GM10248 (cell line): ENCODE measurements at regions not wholly inside any gene's neighbourhood (a gene's known extent, or its start where the extent isn't known, plus 50 kb on each side); places are given as distances from the start of the nearest gene placed in this dataset.

Experiments
- CTCF ChIA-PET: fragments of 300-600 bp; sonication (Branson Sonifier 250); formaldehyde crosslinking; extraction: SDS; loops from one replicate; lab custom pipeline; 2021; ENCODE audit warnings: antibody characterized with exemption; lab: Yijun Ruan, JAX
- POLR2A ChIA-PET: fragments of 350-650 bp; sonication (Branson Sonifier 250); formaldehyde crosslinking; extraction: SDS; loops from one replicate; lab custom pipeline; 2020; ENCODE audit warnings: antibody characterized with exemption; lab: Yijun Ruan, JAX
- DNase-seq: peaks from one replicate; pipeline ENCODE4 v3.0.0; 2012; ENCODE audit errors: extremely low spot score
- CTCF ChIP-seq: IDR thresholded peaks from 2 replicates; pipeline ENCODE4 v1.5.1; 2012; ENCODE audit warnings: mild to moderate bottlenecking, low read depth; ENCODE audit errors: extremely low read depth, missing control alignments, control extremely low read depth

DNA sequence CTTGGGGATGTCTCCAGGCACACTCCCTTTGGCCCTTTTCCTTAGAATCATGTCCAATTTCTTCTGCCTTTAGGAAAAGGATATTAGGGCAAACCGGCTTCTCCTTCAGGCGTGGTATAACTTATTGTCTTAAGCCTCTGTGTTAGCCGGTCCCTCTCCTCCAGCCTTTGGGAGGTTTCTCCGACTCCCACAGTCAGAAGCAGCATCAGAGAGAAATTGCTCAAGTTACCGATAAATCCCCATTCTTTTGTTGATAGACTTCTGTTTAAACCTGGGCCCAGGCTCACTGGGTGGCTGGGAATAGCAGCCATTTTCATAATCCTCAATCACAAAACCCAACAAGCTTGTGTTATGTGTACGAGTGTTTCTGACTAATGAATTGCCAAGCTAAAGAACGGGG lies 85.4 kb upstream of the KAZN start:
- DNase-seq, result no peak
- TF ChIP-seq CTCF, result no peak
- CTCF ChIA-PET, result no interaction called here
- POLR2A ChIA-PET, result no interaction called here

DNA sequence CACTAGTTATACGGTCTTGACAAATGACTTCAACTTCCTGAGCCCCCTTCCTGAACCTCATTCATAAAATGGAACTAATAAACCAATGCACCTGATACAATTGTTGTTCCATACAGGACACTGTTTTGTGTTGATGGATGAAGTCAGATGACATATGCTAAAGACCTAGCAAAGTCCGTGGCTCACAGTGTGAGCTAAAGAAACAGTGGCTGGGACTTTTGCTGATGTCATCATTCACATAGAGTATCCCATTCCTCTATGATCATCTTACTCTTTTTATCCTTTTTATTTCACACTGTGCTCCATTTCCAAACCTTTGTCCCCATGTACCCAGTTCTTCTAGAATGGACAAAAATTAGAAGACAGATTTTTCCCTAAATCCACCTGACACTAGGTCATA lies 83.7 kb upstream of the KAZN start:
- no peak for TF ChIP-seq CTCF
- no peak for DNase-seq
- ChIA-PET CTCF (no interaction called here), POLR2A (no interaction called here)

- ChIA-PET POLR2A (interaction anchor here (0.7 kb wide), 1 partner anchor 143 kb away, joined by 6 read pairs; no protein-coding TSS in a partner anchor), CTCF (interaction anchor here (0.8 kb wide), 1 partner anchor 18 kb away, joined by 3 read pairs; no protein-coding TSS in a partner anchor)
- peak; percentile 19 for DNase-seq
- no peak for TF ChIP-seq CTCF
Observed at GRCh38 chr1:14516974-14517840, 81.3 kb upstream of the KAZN start.

DNA sequence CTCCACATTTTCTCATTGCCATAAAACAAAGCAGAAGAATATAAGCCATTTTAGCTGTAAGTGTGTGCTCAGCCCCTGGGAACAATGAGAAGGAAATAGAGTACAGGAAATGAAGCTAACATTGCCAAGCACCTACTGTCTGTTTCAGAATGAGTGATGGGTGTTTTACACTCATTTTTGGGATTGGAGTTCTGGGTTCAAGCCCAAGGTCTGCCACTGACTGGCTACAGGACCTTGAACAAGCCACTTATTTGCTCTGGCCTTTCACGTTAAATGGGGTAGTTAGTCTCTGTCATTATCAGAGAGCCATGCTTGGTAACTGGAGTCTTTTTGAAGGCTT lies 80.7 kb upstream of the KAZN start:
- DNase-seq, result no peak
- ChIA-PET POLR2A (interaction anchor here (0.7 kb wide), 1 partner anchor 143 kb away, joined by 6 read pairs; no protein-coding TSS in a partner anchor), CTCF (no interaction called here)
- TF ChIP-seq CTCF, result no peak

DNA sequence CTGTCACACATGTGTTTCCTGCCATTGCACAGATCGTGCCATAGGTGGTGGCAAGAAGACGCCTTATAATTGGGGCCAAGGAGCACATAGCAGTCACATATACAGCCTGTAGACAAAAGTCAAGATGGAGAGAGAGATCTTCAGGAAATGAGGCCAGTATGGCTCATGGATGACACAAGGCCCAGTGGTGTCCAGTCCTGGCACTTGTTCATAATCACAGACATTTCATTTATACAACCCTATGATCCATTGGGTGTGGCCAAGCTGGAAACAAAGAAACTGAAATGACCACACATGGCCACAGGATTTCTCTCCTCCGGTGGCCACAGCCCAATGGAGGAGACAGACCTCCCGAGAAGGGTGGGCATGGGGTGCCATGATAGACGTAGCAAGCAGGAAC lies 78.5 kb upstream of the KAZN start:
- ChIA-PET CTCF (interaction anchor here (1.2 kb wide), 1 partner anchor 9 kb away, joined by 6 read pairs; no protein-coding TSS in a partner anchor), POLR2A (no interaction called here)
- TF ChIP-seq CTCF, result no peak
- DNase-seq, result no peak

DNA sequence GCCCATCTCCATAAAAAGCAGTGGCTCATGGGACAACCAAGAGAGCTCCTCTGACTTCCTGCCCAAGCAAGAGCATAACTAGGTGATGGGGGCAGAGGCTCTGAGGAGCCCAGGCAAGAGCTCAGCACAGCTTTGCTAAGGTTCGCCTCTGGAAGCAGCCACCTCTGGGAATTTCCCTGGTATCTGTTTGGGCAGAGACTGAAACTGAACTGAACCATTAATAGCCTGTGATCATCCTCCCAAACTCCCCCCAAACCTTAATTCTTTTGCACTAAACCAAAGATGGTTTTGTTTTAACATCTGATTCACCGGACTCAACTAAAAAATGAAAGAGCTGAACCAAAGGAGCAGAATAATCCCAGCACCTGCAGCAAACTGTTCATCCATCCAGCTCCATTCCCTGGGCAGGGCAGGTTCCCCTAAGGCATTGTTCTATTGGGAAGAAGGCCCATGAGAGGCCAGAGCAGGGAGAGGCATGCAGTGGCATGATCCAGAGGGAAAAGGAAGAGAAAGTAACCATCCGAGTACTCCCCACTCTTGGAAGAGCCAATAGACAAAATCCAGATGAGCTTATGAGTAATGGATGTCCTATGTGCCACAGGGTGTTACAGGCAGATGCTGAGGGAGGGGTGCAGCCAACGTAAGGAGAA lies 77.8 kb upstream of the KAZN start:
- ChIA-PET CTCF (interaction anchor here (1.2 kb wide), 1 partner anchor 9 kb away, joined by 6 read pairs; no protein-coding TSS in a partner anchor), POLR2A (no interaction called here)
- TF ChIP-seq CTCF, result no peak
- peak; percentile 24 for DNase-seq
